A549 (cell line): ENCODE measurements at regions not wholly inside any gene's neighbourhood (a gene's known extent, or its start where the extent isn't known, plus 50 kb on each side); places are given as distances from the start of the nearest gene placed in this dataset.

Experiments
- CEBPB ChIP-seq, 2 experiments: fragments of >200 bp in 1 of 2; sonication (Bioruptor Twin) in 1 of 2; formaldehyde crosslinking in 1 of 2; IDR thresholded peaks; 2 replicates each; pipeline ENCODE4 v1.6.1; 2012 to 2016
- EP300 ChIP-seq, 2 experiments: fragments of >200 bp; sonication (Bioruptor Twin); formaldehyde crosslinking; IDR thresholded peaks; 2 replicates in 1 of 2; 3 replicates in 1 of 2; pipeline ENCODE4 v1.6.1; 2016 to 2017
- MYC ChIP-seq: IDR thresholded peaks from 2 replicates; pipeline ENCODE4 v1.6.1; 2012; ENCODE audit warnings: mild to moderate bottlenecking, inconsistent platforms, low read length, improper control_type of control experiment, borderline replicate concordance
- NR3C1 ChIP-seq: fragments of >200 bp; sonication (Bioruptor Twin); formaldehyde crosslinking; IDR thresholded peaks from 3 replicates; pipeline ENCODE4 v1.6.1; 2017
- POLR2A ChIP-seq: IDR thresholded peaks from 2 replicates; pipeline ENCODE4 v1.6.1; 2012; ENCODE audit warnings: mild to moderate bottlenecking, low read length
- RAD21 ChIP-seq, 2 experiments: fragments of >200 bp in 1 of 2; sonication (Bioruptor Twin) in 1 of 2; formaldehyde crosslinking in 1 of 2; IDR thresholded peaks in 1 of 2; conservative IDR thresholded peaks in 1 of 2; 2 replicates in 1 of 2; 3 replicates in 1 of 2; pipeline ENCODE4 v1.6.1; 2012 to 2018; ENCODE audit warnings: inconsistent platforms in 1 of 2
- ZFP36 ChIP-seq: fragments of 450-650 bp; IDR thresholded peaks from 2 replicates; pipeline ENCODE4 v1.6.1; 2014; ENCODE audit warnings: borderline replicate concordance; ENCODE audit not compliant: partially characterized antibody
- ZNF302 ChIP-seq: fragments of 250-450 bp; sonication (Bioruptor Pico); IDR thresholded peaks from 2 replicates; pipeline ENCODE4 v1.9.0; 2021; ENCODE audit warnings: inconsistent platforms, mild to moderate bottlenecking, moderate library complexity
- TF ChIP-seq, protein P1 (sequence below): fragments of >200 bp; sonication (Bioruptor Twin); formaldehyde crosslinking; IDR thresholded peaks from 3 replicates; pipeline ENCODE4 v1.5.1; 2016
- TF ChIP-seq, protein P2 (sequence below): fragments of 250-450 bp; sonication (Bioruptor Pico); IDR thresholded peaks from 2 replicates; pipeline ENCODE4 v1.5.0; 2021; ENCODE audit warnings: mild to moderate bottlenecking, moderate library complexity, borderline replicate concordance
- TF ChIP-seq, protein P3 (sequence below): IDR thresholded peaks from 2 replicates; pipeline ENCODE4 v1.6.1; 2012

DNA sequence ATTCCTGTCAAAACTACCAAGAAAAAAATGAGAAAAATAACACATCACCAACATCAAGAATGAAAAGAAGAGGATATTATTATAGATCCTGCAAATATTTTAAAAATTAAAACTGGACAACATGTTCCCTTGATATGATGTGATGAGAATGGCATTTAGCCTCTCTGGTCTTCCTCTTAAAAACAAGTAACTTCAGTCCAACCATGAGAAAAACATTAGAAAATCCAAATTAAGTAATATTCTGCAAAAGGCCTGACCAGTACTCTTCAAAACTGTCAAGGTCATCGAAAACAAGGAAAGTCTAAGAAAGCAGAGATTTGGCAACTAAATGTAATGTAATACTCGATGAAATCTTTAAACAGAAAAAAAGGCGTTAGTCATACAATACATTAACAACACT, 167.1 kb upstream of the SNX2 start:
- no peak for TF ChIP-seq ZNF302 (CRISPR knock-in tag)
- TF ChIP-seq, protein P1, sequence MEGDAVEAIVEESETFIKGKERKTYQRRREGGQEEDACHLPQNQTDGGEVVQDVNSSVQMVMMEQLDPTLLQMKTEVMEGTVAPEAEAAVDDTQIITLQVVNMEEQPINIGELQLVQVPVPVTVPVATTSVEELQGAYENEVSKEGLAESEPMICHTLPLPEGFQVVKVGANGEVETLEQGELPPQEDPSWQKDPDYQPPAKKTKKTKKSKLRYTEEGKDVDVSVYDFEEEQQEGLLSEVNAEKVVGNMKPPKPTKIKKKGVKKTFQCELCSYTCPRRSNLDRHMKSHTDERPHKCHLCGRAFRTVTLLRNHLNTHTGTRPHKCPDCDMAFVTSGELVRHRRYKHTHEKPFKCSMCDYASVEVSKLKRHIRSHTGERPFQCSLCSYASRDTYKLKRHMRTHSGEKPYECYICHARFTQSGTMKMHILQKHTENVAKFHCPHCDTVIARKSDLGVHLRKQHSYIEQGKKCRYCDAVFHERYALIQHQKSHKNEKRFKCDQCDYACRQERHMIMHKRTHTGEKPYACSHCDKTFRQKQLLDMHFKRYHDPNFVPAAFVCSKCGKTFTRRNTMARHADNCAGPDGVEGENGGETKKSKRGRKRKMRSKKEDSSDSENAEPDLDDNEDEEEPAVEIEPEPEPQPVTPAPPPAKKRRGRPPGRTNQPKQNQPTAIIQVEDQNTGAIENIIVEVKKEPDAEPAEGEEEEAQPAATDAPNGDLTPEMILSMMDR = no peak
- TF ChIP-seq ZFP36 = no peak
- TF ChIP-seq CEBPB (IDR thresholded peaks at IDR 0.05) = no peak
- no peak for TF ChIP-seq EP300 (IDR thresholded peaks at IDR 0.05)
- no peak for TF ChIP-seq MYC
- TF ChIP-seq, protein P2, sequence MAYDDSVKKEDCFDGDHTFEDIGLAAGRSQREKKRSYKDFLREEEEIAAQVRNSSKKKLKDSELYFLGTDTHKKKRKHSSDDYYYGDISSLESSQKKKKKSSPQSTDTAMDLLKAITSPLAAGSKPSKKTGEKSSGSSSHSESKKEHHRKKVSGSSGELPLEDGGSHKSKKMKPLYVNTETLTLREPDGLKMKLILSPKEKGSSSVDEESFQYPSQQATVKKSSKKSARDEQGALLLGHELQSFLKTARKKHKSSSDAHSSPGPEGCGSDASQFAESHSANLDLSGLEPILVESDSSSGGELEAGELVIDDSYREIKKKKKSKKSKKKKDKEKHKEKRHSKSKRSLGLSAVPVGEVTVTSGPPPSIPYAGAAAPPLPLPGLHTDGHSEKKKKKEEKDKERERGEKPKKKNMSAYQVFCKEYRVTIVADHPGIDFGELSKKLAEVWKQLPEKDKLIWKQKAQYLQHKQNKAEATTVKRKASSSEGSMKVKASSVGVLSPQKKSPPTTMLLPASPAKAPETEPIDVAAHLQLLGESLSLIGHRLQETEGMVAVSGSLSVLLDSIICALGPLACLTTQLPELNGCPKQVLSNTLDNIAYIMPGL (CRISPR knock-in tag) = no peak
- TF ChIP-seq, protein P3, sequence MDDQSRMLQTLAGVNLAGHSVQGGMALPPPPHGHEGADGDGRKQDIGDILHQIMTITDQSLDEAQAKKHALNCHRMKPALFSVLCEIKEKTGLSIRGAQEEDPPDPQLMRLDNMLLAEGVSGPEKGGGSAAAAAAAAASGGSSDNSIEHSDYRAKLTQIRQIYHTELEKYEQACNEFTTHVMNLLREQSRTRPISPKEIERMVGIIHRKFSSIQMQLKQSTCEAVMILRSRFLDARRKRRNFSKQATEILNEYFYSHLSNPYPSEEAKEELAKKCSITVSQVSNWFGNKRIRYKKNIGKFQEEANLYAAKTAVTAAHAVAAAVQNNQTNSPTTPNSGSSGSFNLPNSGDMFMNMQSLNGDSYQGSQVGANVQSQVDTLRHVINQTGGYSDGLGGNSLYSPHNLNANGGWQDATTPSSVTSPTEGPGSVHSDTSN = no peak
- no peak for TF ChIP-seq POLR2A
- no peak for TF ChIP-seq NR3C1
- TF ChIP-seq RAD21 (conservative IDR thresholded peaks at IDR 0.05 in 1 of 2, IDR thresholded peaks at IDR 0.05 in 1 of 2) = no peak
